ENCODE measurements at regions not wholly inside any gene's neighbourhood (a gene's known extent, or its start where the extent isn't known, plus 50 kb on each side); places are given as distances from the start of the nearest gene placed in this dataset.

DNA sequence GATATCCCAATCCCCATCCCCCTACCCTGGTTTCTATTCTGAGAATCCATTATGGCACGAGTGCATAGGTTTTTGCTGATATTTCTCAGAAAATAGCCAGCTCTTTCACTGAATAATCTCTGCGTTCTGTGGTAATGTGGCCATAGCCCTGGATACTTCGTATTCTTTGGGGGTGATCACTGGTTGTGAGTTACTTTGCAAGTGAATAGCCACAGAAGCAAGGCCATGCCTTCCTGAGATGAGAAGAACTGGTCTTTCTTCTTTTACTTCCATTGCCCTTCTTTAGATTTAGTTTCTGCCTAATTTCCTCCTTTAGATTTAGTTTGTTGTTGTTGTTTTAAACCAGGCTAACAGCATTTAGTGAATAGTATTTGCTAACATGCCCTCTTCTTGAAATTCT lies 323.4 kb downstream of the CDC14C start:
- H3K27ac Mint-ChIP-seq (ENCODE audit: unreplicated experiment) = no peak overlapping the region
- H3K9me3 Mint-ChIP-seq (ENCODE audit: unreplicated experiment) = no peaks in the 10 kb centered on the region
- FAIRE-seq = no peak

DNA sequence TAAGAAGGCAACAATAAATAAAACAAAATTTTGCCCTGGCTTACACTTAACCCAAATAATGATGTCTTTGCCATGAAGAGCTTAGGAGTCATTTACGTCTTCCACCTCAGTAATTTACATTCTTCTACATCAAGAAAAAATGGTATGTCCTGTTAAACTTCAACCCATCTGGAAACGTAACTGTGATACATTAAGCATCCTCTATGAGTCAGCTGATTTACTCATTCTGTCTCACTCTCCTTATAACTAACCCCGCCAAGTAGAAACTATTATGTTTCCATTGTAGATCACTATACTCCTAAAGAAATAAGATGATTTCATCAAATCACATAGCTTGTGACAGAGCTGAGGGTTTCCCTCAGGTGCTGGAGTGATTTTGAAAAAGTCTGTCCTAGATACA lies 330.7 kb downstream of the CDC14C start:
- DNase-seq (ENCODE audit: low read depth) (peak; percentile 42), FAIRE-seq (no peak)
- no peak overlapping the region for H3K9ac ChIP-seq (ENCODE audit: low read length)
- H3K36me3 Mint-ChIP-seq (ENCODE audit: low read depth, unreplicated experiment) = no peaks in the 10 kb centered on the region
- H3K27me3 Mint-ChIP-seq (ENCODE audit: low read depth, unreplicated experiment) = no peaks in the 10 kb centered on the region
- no peaks in the 10 kb centered on the region for H3K27me3 ChIP-seq (ENCODE audit: insufficient read depth, low read length)
- H3K27ac ChIP-seq (ENCODE audit: low read depth, low read length) = no peak overlapping the region
- H2AFZ ChIP-seq (ENCODE audit: low read depth, low read length) = no peak overlapping the region
- H3K4me3 ChIP-seq (ENCODE audit: insufficient read depth, low read depth, low read length) = no peak overlapping the region
- H3K4me1 Mint-ChIP-seq (ENCODE audit: low read depth, unreplicated experiment) = peaks cover 5% of the 10 kb centered on the region
- no peaks in the 10 kb centered on the region for H3K79me2 ChIP-seq (ENCODE audit: insufficient read depth, low read length)
- H3K27ac Mint-ChIP-seq (ENCODE audit: unreplicated experiment) = no peak overlapping the region
- H3K4me1 ChIP-seq (ENCODE audit: insufficient read depth, low read length) = no peaks in the 10 kb centered on the region
- no peaks in the 10 kb centered on the region for H4K20me1 ChIP-seq (ENCODE audit: insufficient read depth, low read length)
- no peaks in the 10 kb centered on the region for H3K9me3 ChIP-seq (ENCODE audit: insufficient read depth, low read depth, low read length)
- H3K4me2 ChIP-seq (ENCODE audit: low read length) = no peak overlapping the region
- TF ChIP-seq, protein P1, sequence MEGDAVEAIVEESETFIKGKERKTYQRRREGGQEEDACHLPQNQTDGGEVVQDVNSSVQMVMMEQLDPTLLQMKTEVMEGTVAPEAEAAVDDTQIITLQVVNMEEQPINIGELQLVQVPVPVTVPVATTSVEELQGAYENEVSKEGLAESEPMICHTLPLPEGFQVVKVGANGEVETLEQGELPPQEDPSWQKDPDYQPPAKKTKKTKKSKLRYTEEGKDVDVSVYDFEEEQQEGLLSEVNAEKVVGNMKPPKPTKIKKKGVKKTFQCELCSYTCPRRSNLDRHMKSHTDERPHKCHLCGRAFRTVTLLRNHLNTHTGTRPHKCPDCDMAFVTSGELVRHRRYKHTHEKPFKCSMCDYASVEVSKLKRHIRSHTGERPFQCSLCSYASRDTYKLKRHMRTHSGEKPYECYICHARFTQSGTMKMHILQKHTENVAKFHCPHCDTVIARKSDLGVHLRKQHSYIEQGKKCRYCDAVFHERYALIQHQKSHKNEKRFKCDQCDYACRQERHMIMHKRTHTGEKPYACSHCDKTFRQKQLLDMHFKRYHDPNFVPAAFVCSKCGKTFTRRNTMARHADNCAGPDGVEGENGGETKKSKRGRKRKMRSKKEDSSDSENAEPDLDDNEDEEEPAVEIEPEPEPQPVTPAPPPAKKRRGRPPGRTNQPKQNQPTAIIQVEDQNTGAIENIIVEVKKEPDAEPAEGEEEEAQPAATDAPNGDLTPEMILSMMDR (IDR thresholded peaks at IDR 0.05; ENCODE audit: insufficient read depth, low read depth, low read length) = no peak
- no peak for TF ChIP-seq EZH2 (IDR thresholded peaks at IDR 0.05; ENCODE audit: insufficient read depth, low read length)
- H3K36me3 ChIP-seq (ENCODE audit: insufficient read depth, low read length) = no peaks in the 10 kb centered on the region
- no peak overlapping the region for H3K4me3 Mint-ChIP-seq (ENCODE audit: unreplicated experiment)
- no peaks in the 10 kb centered on the region for H3K9me3 Mint-ChIP-seq (ENCODE audit: unreplicated experiment)

More for the DNA sequence above, 323.4 kb downstream of the CDC14C start:
- Histone ChIP-seq H2AFZ (ENCODE audit: low read depth, low read length) (no peak overlapping the region), H3K27ac (ENCODE audit: low read depth, low read length) (no peak overlapping the region), H3K9me3 (ENCODE audit: insufficient read depth, low read depth, low read length) (peaks cover 2% of the 10 kb centered on the region), H3K4me2 (ENCODE audit: low read length) (no peak overlapping the region), H3K4me1 (ENCODE audit: insufficient read depth, low read length) (no peaks in the 10 kb centered on the region), H3K27me3 (ENCODE audit: insufficient read depth, low read length) (no peaks in the 10 kb centered on the region), H3K36me3 (ENCODE audit: insufficient read depth, low read length) (no peaks in the 10 kb centered on the region), H3K9ac (ENCODE audit: low read length) (no peak overlapping the region), H3K79me2 (ENCODE audit: insufficient read depth, low read length) (no peaks in the 10 kb centered on the region), H3K4me3 (ENCODE audit: insufficient read depth, low read depth, low read length) (no peak overlapping the region), H4K20me1 (ENCODE audit: insufficient read depth, low read length) (no peaks in the 10 kb centered on the region)
- Mint-ChIP-seq H3K4me1 (ENCODE audit: low read depth, unreplicated experiment) (no peaks in the 10 kb centered on the region), H3K36me3 (ENCODE audit: low read depth, unreplicated experiment) (no peaks in the 10 kb centered on the region), H3K27me3 (ENCODE audit: low read depth, unreplicated experiment) (no peaks in the 10 kb centered on the region), H3K4me3 (ENCODE audit: unreplicated experiment) (no peak overlapping the region)
- no peak for DNase-seq (ENCODE audit: low read depth)
- TF ChIP-seq EZH2 (IDR thresholded peaks at IDR 0.05; ENCODE audit: insufficient read depth, low read length) = no peak
- TF ChIP-seq, protein P1 (IDR thresholded peaks at IDR 0.05; ENCODE audit: insufficient read depth, low read depth, low read length) = no peak

DNA sequence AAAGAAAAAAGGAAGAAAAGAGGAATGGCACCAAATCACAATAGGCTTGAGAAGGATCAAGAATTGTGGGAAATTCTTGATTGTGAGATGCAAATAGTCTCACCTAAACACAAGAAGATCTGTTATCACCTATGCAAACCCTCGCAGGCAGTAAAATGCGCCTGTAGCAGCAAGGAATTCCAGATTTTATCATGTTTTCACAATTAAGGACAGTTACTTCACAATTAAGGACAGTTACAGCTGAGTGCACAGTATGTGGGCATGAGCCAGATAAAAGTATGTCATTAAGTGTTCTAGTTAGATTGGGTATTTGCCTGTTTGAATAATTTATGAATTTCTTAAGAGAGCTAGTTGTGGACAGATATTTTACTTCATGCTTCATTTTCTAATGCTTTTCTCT lies 336.2 kb downstream of the CDC14C start:
- no peak for DNase-seq (ENCODE audit: low read depth)
- Mint-ChIP-seq H3K27ac (ENCODE audit: unreplicated experiment) (no peak overlapping the region), H3K36me3 (ENCODE audit: low read depth, unreplicated experiment) (no peaks in the 10 kb centered on the region), H3K9me3 (ENCODE audit: unreplicated experiment) (no peaks in the 10 kb centered on the region), H3K27me3 (ENCODE audit: low read depth, unreplicated experiment) (no peaks in the 10 kb centered on the region), H3K4me1 (ENCODE audit: low read depth, unreplicated experiment) (no peaks in the 10 kb centered on the region), H3K4me3 (ENCODE audit: unreplicated experiment) (no peak overlapping the region)
- H3K79me2 ChIP-seq (ENCODE audit: insufficient read depth, low read length) = no peaks in the 10 kb centered on the region
- no peak for FAIRE-seq
- no peak overlapping the region for H3K27ac ChIP-seq (ENCODE audit: low read depth, low read length)
- H3K9ac ChIP-seq (ENCODE audit: low read length) = no peak overlapping the region
- no peak for TF ChIP-seq EZH2 (IDR thresholded peaks at IDR 0.05; ENCODE audit: insufficient read depth, low read length)
- TF ChIP-seq, protein P1 (IDR thresholded peaks at IDR 0.05; ENCODE audit: insufficient read depth, low read depth, low read length) = no peak
- no peak overlapping the region for H2AFZ ChIP-seq (ENCODE audit: low read depth, low read length)
- H3K4me1 ChIP-seq (ENCODE audit: insufficient read depth, low read length) = no peaks in the 10 kb centered on the region
- H3K36me3 ChIP-seq (ENCODE audit: insufficient read depth, low read length) = no peaks in the 10 kb centered on the region
- no peaks in the 10 kb centered on the region for H3K27me3 ChIP-seq (ENCODE audit: insufficient read depth, low read length)
- H3K9me3 ChIP-seq (ENCODE audit: insufficient read depth, low read depth, low read length) = no peaks in the 10 kb centered on the region
- H4K20me1 ChIP-seq (ENCODE audit: insufficient read depth, low read length) = no peaks in the 10 kb centered on the region
- no peak overlapping the region for H3K4me3 ChIP-seq (ENCODE audit: insufficient read depth, low read depth, low read length)
- H3K4me2 ChIP-seq (ENCODE audit: low read length) = no peak overlapping the region

Measured in astrocyte (in vitro differentiated cells and primary cell).